ENCODE measurements at regions not wholly inside any gene's neighbourhood (a gene's known extent, or its start where the extent isn't known, plus 50 kb on each side); places are given as distances from the start of the nearest gene placed in this dataset.

- TF ChIP-seq, protein P1, sequence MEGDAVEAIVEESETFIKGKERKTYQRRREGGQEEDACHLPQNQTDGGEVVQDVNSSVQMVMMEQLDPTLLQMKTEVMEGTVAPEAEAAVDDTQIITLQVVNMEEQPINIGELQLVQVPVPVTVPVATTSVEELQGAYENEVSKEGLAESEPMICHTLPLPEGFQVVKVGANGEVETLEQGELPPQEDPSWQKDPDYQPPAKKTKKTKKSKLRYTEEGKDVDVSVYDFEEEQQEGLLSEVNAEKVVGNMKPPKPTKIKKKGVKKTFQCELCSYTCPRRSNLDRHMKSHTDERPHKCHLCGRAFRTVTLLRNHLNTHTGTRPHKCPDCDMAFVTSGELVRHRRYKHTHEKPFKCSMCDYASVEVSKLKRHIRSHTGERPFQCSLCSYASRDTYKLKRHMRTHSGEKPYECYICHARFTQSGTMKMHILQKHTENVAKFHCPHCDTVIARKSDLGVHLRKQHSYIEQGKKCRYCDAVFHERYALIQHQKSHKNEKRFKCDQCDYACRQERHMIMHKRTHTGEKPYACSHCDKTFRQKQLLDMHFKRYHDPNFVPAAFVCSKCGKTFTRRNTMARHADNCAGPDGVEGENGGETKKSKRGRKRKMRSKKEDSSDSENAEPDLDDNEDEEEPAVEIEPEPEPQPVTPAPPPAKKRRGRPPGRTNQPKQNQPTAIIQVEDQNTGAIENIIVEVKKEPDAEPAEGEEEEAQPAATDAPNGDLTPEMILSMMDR (IDR thresholded peaks at IDR 0.05; ENCODE audit: insufficient read depth, low read length, poor library complexity, severe bottlenecking): no peak
- TF ChIP-seq EZH2phosphoT487 (conservative IDR thresholded peaks at IDR 0.05; ENCODE audit: low read length): no peak
These were observed 92.3 kb upstream of the ROPN1 start for GRCh38 chr3:124084022-124084881.

Measured in SU-DHL-6 (cell line).